GM13977 (cell line): ENCODE measurements at regions not wholly inside any gene's neighbourhood (a gene's known extent, or its start where the extent isn't known, plus 50 kb on each side); places are given as distances from the start of the nearest gene placed in this dataset.
"Not testable (repeated sequence)": the region's sequence is repeated elsewhere in the genome, so short reads cannot be mapped to it uniquely, and the experiment has no call there.

ENCODE experiments used
- DNase-seq: peaks from one replicate; pipeline ENCODE4 v3.0.0; 2012; ENCODE audit warnings: low spot score
- in situ Hi-C: fragments of 300-500 bp; cut with MboI; formaldehyde crosslinking; loops from one replicate; pipeline ENCODE4 v1.12.0; 2022; ENCODE audit warnings: low sequenced_read_pairs, low pct_unique_long_range_greater_than_20kb, mixed read lengths, inconsistent platforms; ENCODE audit not compliant: unreplicated experiment
- TF ChIP-seq, protein P1 (sequence below): IDR thresholded peaks from 2 replicates; pipeline ENCODE4 v1.5.1; 2012; ENCODE audit warnings: mild to moderate bottlenecking, control low read depth; ENCODE audit not compliant: insufficient read depth; ENCODE audit errors: extremely low read depth, missing control alignments

DNA sequence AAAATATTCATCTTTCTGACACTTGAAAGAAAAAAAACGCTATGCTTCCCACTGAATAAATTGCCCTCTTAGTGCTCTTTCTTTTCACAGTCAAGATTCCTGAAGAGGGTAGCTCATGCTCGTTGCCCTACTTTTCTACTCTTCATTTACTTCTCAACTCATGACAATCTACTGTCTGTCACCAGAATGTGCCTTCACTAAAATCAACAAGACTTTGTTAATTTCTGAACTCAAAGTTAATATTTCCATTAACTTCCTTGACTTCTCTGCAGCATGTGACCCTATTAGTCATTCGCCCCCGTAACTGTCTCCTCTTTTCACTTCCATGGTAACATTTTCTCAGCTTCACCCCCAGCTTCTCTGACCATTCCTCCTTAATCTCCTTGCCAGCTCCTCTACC, 98.9 kb upstream of the MAPRE2 start:
- no peak for DNase-seq
- in situ Hi-C loops = no loop called here
- TF ChIP-seq, protein P1, sequence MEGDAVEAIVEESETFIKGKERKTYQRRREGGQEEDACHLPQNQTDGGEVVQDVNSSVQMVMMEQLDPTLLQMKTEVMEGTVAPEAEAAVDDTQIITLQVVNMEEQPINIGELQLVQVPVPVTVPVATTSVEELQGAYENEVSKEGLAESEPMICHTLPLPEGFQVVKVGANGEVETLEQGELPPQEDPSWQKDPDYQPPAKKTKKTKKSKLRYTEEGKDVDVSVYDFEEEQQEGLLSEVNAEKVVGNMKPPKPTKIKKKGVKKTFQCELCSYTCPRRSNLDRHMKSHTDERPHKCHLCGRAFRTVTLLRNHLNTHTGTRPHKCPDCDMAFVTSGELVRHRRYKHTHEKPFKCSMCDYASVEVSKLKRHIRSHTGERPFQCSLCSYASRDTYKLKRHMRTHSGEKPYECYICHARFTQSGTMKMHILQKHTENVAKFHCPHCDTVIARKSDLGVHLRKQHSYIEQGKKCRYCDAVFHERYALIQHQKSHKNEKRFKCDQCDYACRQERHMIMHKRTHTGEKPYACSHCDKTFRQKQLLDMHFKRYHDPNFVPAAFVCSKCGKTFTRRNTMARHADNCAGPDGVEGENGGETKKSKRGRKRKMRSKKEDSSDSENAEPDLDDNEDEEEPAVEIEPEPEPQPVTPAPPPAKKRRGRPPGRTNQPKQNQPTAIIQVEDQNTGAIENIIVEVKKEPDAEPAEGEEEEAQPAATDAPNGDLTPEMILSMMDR = no peak

GRCh38 chr18:34942975-34943374, 98.2 kb upstream of the MAPRE2 start:
- in situ Hi-C loops = no loop called here
- TF ChIP-seq, protein P1 = no peak
- DNase-seq = no peak

DNA sequence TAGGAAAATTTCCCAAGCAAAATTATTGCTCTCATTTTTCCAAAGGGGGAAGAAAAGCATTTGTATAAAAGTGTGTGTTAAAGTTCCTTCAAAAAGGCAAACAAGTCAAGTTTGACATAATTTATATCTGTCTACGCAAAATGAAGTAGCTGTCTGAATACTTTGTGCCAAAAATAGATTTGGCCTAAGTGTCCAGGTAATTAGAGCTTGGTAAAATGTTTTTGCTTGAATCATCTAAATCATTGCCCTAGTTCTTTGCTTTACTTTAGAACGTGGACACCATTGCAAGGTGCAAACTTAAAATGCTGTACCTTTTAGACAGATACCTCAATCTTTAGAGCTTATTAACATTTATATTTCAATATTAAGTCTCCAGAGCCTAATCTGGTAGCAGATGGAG, 97.6 kb upstream of the MAPRE2 start:
- no peak for DNase-seq
- TF ChIP-seq, protein P1 = no peak
- in situ Hi-C loops = no loop called here

- no peak for DNase-seq
- in situ Hi-C loops = no loop called here
Measured at GRCh38 chr18:34947711-34948125, 93.5 kb upstream of the MAPRE2 start.

DNA sequence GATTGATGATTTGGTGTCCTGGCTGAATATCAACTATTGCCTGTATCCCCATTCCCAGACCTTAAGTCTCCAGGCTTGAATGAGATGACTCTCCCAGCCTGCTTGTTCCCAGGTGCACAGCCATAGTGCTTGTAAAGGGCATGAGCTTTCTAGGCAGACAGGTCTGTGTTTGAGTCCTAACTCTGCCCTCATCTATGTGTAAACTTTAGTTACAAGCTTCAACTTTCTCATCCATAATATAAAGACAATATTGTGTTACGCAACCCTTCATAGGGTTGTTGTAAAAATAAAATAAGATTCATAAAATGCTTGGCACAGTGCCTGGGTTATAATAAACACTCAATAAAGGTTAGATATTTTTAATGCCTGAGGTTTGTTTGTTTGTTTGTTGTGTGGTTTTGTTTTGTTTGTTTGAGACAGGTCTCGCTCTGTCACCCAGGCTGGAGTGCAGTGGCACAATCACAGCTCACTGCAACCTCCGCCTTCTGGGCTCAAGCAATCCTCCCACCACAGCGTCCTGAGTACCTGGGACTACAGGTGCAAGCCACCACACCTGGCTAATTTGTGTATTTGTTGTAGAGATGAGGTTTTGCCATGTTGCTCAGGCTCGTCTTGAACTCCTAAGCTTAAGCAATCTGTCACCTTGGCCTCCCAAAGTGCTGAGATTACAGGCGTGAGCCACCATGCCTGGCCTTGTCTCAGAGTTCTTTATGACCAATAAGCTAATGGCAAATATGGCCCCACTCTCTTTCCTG, 89.4 kb upstream of the MAPRE2 start:
- DNase-seq = no peak
- in situ Hi-C loops = no loop called here
- TF ChIP-seq, protein P1 = no peak

More at GRCh38 chr18:34947711-34948125, 93.5 kb upstream of the MAPRE2 start:
- TF ChIP-seq, protein P1 = no peak

GRCh38 chr18:34953212-34953611, 88.0 kb upstream of the MAPRE2 start:
- TF ChIP-seq, protein P1 = no peak
- DNase-seq = no peak
- in situ Hi-C loops = no loop called here

- in situ Hi-C loops, DNase-seq: not testable (repeated sequence)
Measured at GRCh38 chr18:34955494-34955893, 85.7 kb upstream of the MAPRE2 start.
